ENCODE measurements at regions not wholly inside any gene's neighbourhood (a gene's known extent, or its start where the extent isn't known, plus 50 kb on each side); places are given as distances from the start of the nearest gene placed in this dataset.
"Not testable (repeated sequence)": the region's sequence is repeated elsewhere in the genome, so short reads cannot be mapped to it uniquely, and the experiment has no call there.

DNA sequence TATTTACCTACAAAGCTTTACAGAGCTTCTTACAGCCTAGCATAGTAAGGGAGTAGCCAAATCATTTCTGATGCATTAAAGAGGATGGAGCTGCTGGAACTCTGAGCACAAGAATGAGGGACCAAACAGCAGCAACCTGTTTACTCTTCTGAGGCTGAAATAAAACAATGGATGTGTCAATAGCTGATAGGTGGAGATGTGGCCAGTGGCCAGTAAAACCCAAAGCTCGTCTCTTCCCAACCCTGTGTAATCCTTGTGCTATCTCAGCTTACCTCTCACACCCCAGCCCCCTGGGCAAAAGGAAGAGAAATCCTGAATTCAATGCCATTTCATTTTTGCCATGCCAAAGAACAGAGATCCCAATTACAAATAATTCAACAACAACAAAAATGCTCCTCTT, 446.7 kb upstream of the SMIM31 start:
- FAIRE-seq (no peak), DNase-seq (ENCODE audit: insufficient read length, low spot score) (no peak)

GRCh38 chr4:164312671-164313070, 441.3 kb upstream of the SMIM31 start:
- FAIRE-seq, result no peak
- DNase-seq (ENCODE audit: insufficient read length, low spot score), result no peak
- no peak for TF ChIP-seq POLR2A (IDR thresholded peaks at IDR 0.05; ENCODE audit: low read depth, low read length)

More for the DNA sequence above, 446.7 kb upstream of the SMIM31 start:
- no peak for TF ChIP-seq POLR2A (IDR thresholded peaks at IDR 0.05; ENCODE audit: low read depth, low read length)

- DNase-seq (ENCODE audit: insufficient read length, low spot score) (no peak), FAIRE-seq (no peak)
- no peak for TF ChIP-seq POLR2A (IDR thresholded peaks at IDR 0.05; ENCODE audit: low read depth, low read length)
Measured at GRCh38 chr4:164313853-164314252, 440.1 kb upstream of the SMIM31 start.

GRCh38 chr4:164318350-164318749, 435.6 kb upstream of the SMIM31 start:
- DNase-seq (ENCODE audit: insufficient read length, low spot score), result no peak
- no peak for FAIRE-seq
- TF ChIP-seq POLR2A (IDR thresholded peaks at IDR 0.05; ENCODE audit: low read depth, low read length), result no peak

- no peak for DNase-seq (ENCODE audit: insufficient read length, low spot score)
- no peak for TF ChIP-seq POLR2A (IDR thresholded peaks at IDR 0.05; ENCODE audit: low read depth, low read length)
- FAIRE-seq, result no peak
Measured at GRCh38 chr4:164319688-164320087, 434.2 kb upstream of the SMIM31 start.

DNA sequence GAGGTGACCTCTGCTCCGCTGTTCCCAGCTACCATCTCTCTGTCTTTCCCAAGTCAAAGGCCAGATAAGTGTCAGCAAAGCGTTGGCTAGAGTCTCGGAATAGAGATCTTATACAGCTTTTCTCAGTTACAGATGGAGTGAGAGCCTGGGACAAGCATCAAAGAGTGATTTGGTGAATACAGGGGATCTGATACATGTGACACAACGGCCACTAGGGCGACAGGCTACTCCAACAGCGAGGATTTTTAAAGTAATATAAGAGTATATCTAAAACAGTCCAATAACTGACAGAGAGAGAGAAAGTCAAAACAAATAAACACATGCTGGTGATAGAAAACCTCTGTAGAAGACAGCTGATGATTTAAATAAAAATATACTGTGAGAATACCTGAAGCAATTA, 433.1 kb upstream of the SMIM31 start:
- no peak for FAIRE-seq
- no peak for DNase-seq (ENCODE audit: insufficient read length, low spot score)
- TF ChIP-seq POLR2A (IDR thresholded peaks at IDR 0.05; ENCODE audit: low read depth, low read length), result no peak

DNA sequence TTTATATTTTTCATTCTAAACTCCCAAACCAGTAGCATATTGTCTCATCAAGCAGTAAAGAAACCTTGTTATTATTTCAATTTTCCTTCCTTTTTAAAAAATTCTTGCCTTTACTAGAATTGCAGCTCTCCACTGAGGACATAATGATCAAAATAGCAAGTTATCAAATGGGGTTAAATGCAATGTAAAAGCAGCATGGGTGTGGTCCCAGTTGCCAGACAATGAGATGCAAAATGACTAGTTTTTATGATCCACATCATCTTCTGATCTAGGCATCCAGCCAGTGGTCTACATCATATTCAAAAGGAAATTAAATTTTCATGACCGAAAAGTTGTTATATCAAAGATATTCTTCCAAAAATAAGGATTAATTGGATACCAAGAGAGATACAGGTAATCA, 427.9 kb upstream of the SMIM31 start:
- TF ChIP-seq POLR2A (IDR thresholded peaks at IDR 0.05; ENCODE audit: low read depth, low read length), result no peak
- DNase-seq (ENCODE audit: insufficient read length, low spot score), result no peak
- no peak for FAIRE-seq

DNA sequence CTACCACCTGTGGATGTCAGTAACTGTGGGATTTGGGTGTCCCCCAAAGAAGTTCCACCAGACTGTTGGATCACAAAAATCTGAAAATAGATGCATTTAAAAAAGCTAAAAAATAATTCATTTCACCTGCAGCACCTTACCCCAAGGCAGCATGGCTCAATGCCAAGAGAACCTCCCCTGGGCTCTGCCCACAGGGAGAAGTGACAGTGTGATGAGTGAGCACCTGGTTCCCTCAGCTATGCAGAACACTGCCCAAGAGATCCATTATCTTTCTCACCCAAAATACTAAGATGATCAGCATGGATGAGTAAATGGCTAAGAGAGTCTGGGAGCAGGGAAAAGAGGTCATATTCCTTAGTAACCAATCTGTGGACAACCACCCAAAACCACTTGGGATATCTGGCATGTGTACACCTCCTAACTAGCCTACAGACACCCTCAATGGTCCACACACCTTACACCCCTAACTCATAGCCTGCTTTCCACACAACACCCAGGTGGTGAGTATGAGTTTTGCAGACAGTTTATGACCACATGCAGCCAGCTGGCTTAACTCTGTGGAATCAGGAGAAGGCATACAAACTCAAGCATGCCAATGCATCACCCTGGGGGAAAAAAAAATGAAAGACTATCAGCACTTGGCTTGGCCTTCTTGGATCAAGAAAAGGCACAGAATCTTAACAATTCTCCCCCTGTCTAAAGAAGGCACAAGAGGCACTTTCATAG, 416.5 kb upstream of the SMIM31 start:
- FAIRE-seq (no peak), DNase-seq (ENCODE audit: insufficient read length, low spot score) (no peak)
- TF ChIP-seq POLR2A (IDR thresholded peaks at IDR 0.05; ENCODE audit: low read depth, low read length), result no peak

DNA sequence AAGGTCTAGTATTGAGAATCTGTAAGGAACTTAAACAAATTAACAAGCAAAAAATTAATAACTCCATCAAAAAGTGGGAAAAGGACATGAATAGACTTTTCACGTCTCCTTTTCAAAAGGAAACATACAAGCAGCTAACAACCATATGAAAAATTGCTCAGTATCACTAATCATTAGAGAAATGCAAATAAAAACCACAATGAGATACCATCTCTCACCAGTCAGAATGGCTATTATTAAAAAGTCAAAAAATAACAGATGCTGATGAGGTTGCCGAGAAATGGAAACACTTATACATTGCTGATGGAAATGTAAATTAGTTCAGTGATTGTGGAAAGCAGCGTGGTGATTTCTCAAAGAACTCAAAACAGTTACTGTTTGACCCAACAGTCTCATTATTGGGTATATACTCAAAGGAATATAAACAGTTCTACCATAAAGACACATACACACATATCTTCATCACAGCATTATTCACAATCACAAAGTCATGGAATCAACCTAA, 410.4 kb upstream of the SMIM31 start:
- FAIRE-seq (no peak), DNase-seq (ENCODE audit: insufficient read length, low spot score) (no peak)
- TF ChIP-seq POLR2A (IDR thresholded peaks at IDR 0.05; ENCODE audit: low read depth, low read length), result no peak

GRCh38 chr4:164345756-164346155, 408.2 kb upstream of the SMIM31 start:
- no peak for TF ChIP-seq POLR2A (IDR thresholded peaks at IDR 0.05; ENCODE audit: low read depth, low read length)
- DNase-seq (ENCODE audit: insufficient read length, low spot score) (no peak), FAIRE-seq (no peak)

- FAIRE-seq, result no peak
- DNase-seq (ENCODE audit: insufficient read length, low spot score), result no peak
- TF ChIP-seq POLR2A (IDR thresholded peaks at IDR 0.05; ENCODE audit: low read depth, low read length), result no peak
Measured at GRCh38 chr4:164350061-164350460, 403.9 kb upstream of the SMIM31 start.

- not testable (repeated sequence) for DNase-seq (ENCODE audit: insufficient read length, low spot score); FAIRE-seq
Measured at GRCh38 chr4:164350716-164351115, 403.2 kb upstream of the SMIM31 start.

DNA sequence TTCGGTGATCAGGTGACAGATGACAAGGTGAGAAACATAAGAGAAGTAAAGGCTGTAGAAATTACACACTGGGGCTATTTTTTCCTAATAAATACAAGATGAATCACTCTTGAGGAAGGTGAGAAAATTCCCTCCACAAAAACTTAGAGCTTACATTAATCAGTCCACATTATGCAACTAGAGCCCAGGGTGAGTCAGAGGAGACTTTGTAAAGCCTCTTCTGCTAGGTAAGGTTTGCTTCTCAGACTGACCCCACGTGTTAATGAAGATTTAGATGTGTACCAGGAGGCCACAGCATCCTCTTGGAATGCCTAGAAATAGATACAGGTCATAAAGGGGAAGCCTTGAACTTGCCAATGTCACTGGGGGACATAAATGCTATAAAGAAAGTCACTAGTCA, 396.0 kb upstream of the SMIM31 start:
- no peak for TF ChIP-seq POLR2A (IDR thresholded peaks at IDR 0.05; ENCODE audit: low read depth, low read length)
- FAIRE-seq (no peak), DNase-seq (ENCODE audit: insufficient read length, low spot score) (no peak)

DNA sequence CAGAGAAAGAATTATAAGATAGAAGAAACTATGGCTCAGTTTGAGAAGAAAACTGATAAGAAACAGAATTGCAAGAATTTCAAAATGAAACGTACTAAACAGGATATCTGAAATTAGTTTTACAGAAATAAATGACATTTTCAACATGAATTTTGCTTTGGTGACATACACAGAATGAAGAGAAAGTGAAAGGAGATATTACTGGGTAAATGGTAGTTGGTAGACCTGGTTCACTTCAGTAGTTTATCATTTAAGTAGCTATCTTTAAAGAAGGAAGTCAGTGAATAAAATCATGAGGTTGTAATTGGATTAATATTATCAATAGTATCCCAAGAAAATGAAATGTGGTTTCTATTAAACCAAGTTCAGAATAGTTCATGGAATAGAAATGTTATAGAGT, 395.5 kb upstream of the SMIM31 start:
- DNase-seq (ENCODE audit: insufficient read length, low spot score) (no peak), FAIRE-seq (no peak)
- TF ChIP-seq POLR2A (IDR thresholded peaks at IDR 0.05; ENCODE audit: low read depth, low read length), result no peak

DNA sequence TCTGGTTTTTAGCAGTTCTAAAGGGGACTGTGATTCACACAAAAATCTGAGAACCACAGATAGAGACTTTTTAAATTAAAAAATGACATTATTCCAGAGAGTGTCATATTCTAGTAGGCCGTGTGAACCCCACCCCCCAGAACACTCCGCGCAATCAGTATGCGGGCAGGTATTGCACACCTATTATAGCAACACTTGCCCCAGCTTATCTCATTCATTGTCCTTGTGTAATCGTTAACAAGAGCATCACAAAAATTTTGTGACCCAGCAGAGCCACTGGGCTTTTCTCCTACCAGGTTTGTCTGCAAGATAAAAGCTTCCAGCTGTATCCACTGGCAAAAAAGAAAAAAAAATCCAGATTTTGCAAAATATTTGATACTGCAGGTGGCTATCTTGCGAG, 394.1 kb upstream of the SMIM31 start:
- no peak for TF ChIP-seq POLR2A (IDR thresholded peaks at IDR 0.05; ENCODE audit: low read depth, low read length)
- FAIRE-seq (no peak), DNase-seq (ENCODE audit: insufficient read length, low spot score) (no peak)

All from H54 (cell line).